Activated naive CD4-positive, alpha-beta T cell treated with anti-CD3 and anti-CD28 coated beads, Interleukin-2, amount 10 ng/mL, durations not matched to agents 7 days and 5 days (primary cell): ENCODE measurements at regions not wholly inside any gene's neighbourhood (a gene's known extent, or its start where the extent isn't known, plus 50 kb on each side); places are given as distances from the start of the nearest gene placed in this dataset.

Source experiments
- CTCF ChIA-PET: fragments of 350-600 bp; sonication (Branson Sonifier 250); formaldehyde crosslinking; loops from one replicate; lab custom pipeline; 2021; ENCODE audit warnings: antibody characterized with exemption; lab: Charles Lee
- DNase-seq: peaks from one replicate; pipeline ENCODE4 v3.0.0-alpha.2; 2020
- H3K27ac Mint-ChIP-seq: one replicate; pipeline ENCODE4 v1.8.0; 2021; ENCODE audit warnings: mild to moderate bottlenecking, moderate library complexity, mixed read lengths
- H3K27me3 Mint-ChIP-seq: one replicate; pipeline ENCODE4 v1.8.0; 2021; ENCODE audit warnings: mild to moderate bottlenecking, mixed read lengths
- H3K36me3 Mint-ChIP-seq: one replicate; pipeline ENCODE4 v1.8.0; 2021; ENCODE audit warnings: mixed read lengths
- H3K4me1 Mint-ChIP-seq: one replicate; pipeline ENCODE4 v1.8.0; 2021; ENCODE audit warnings: mixed read lengths
- H3K4me3 Mint-ChIP-seq: one replicate; pipeline ENCODE4 v1.8.0; 2021; ENCODE audit warnings: mild to moderate bottlenecking, moderate library complexity, mixed read lengths
- H3K9me3 Mint-ChIP-seq: one replicate; pipeline ENCODE4 v1.8.0; 2021; ENCODE audit warnings: mixed read lengths

DNA sequence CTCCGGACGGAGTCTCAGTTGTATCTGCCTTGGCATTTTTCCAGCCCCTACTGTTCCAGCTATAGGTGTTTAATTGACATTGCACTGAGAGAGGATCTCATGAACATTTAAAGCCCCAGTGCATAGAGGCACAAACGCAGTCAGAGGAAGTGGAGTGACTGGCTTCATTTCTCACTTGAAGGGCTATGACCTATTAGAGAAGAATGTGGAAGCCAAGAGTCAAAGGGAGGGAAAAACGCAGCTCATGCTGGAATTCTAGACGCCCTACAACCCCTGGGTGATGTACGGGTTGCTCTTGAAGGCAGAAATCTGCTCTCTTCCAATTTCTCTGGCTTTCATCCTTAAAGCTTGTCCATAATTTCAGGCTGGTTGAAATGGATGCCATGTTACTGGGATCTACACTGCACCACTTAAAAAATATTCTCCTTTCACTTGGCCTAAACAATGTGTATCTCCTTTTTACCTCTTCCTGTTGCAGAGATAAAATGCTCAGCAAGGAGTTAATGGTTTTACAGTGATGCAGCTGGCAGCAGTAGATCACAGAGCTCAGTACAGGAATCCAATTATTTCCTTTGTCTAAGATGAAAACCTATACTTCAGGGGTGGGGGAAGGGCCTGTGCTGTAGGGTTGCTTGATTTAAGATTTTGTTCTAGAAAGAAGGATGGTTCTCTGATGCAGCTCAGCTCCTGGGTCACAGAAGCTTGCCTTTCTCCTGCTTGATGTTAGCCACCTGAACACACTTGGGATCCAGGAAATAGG is 61.8 kb upstream of the MAMDC2 start:
- Mint-ChIP-seq H3K4me3 (no peak overlapping the region), H3K36me3 (no peaks in the 10 kb centered on the region), H3K27ac (no peak overlapping the region), H3K27me3 (no peaks in the 10 kb centered on the region), H3K9me3 (no peaks in the 10 kb centered on the region), H3K4me1 (no peaks in the 10 kb centered on the region)
- CTCF ChIA-PET: interaction anchor here (0.7 to 1.6 kb wide), 5 partner anchors 10 to 132 kb away, joined by 3 to 9 read pairs (median 3); no protein-coding TSS in a partner anchor
- no peak for DNase-seq

DNA sequence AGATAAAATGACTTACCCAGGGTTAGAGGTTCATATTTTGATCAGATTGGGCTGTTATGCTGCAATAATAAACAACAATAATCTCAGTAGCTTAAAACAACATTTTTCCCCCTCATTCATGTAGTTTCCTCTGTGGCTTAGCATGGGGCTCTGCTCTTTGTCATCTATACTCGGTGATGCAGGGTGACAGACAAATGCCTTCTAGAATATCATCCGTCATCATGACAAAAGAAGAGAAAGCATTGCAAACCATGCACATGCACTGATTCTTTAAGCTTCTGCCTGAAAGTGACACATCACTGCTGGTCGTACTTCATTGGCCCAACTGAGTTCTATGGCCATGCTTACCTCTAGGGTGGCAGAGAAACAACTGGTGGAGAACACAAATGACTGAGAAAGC is 58.8 kb upstream of the MAMDC2 start:
- peaks cover 3% of the 10 kb centered on the region for H3K27me3 Mint-ChIP-seq
- no peak overlapping the region for H3K27ac Mint-ChIP-seq
- no peak overlapping the region for H3K4me3 Mint-ChIP-seq

DNA sequence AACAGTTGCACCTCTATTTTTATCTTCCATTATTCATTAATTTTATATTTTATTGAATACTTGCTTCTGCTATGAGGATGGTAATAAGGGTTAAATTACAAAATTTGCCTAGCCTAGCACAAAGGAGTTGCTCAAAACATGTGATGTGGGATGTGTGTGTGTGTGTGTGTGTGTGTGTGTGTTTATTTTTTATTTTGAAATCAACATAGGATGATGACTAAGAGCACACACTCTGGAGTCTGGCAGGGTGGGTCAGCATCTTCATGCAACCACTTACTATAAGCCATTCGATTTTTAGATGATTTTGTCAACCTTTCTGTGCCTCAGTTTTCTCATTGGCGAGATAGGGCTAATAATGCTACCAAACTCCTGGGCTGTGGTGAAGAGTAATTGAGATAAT is 57.7 kb upstream of the MAMDC2 start:
- H3K4me3 Mint-ChIP-seq: no peak overlapping the region
- CTCF ChIA-PET: interaction anchor here (1.2 kb wide), 1 partner anchor 14 kb away, joined by 3 read pairs; no protein-coding TSS in a partner anchor
- H3K27ac Mint-ChIP-seq: no peak overlapping the region
- no peaks in the 10 kb centered on the region for H3K36me3 Mint-ChIP-seq
- DNase-seq: no peak
- H3K4me1 Mint-ChIP-seq: no peaks in the 10 kb centered on the region
- no peaks in the 10 kb centered on the region for H3K9me3 Mint-ChIP-seq
- peaks cover 3% of the 10 kb centered on the region for H3K27me3 Mint-ChIP-seq

More for the DNA sequence above, 58.8 kb upstream of the MAMDC2 start:
- Mint-ChIP-seq H3K9me3 (no peaks in the 10 kb centered on the region), H3K36me3 (no peaks in the 10 kb centered on the region), H3K4me1 (no peaks in the 10 kb centered on the region)
- CTCF ChIA-PET: no interaction called here
- no peak for DNase-seq

DNA sequence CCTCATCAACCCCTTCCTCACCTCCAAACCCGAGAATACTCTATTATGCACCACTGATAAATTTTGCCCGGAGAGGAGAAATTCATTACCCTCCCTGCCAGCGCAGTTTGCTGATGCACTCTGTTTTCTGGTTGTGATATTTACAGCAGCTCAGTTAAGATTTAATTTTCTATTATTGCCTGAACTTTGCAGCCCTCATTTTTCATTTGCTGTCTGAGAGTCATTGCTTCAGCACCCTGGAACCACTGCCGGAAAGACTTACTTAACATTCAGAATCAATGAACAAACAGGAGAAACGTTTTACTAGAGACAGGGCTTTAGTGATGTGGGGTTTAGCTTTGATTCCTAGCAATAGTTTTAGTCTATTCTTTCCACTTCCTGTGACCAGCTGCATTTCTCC is 56.7 kb upstream of the MAMDC2 start:
- Mint-ChIP-seq H3K27ac (no peak overlapping the region), H3K9me3 (no peaks in the 10 kb centered on the region), H3K4me3 (no peak overlapping the region), H3K36me3 (no peaks in the 10 kb centered on the region), H3K4me1 (no peaks in the 10 kb centered on the region), H3K27me3 (peaks cover 3% of the 10 kb centered on the region)
- DNase-seq: no peak
- CTCF ChIA-PET: interaction anchor here (0.6 to 1.2 kb wide), 2 partner anchors 15 to 602 kb away, joined by 3 read pairs; no protein-coding TSS in a partner anchor

DNA sequence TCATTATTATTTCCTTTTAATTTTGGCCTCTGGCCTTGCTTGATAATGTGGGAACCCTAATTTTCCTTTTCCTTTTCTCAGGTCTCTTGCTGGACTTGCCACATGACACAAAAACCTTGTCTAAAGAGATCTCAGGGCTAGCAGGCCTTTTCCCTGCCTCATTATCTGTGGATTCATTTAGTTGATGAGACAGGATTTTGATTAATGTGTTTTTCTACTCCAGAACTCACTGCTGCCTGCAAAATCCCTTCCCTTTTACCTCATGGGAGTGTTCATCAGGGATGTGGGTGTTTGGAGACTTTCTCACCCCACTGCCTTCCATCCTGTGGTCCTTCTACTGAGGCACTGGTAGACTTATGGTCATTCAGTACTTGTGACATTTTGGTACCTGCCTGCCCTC is 56.2 kb upstream of the MAMDC2 start:
- no peak overlapping the region for H3K27ac Mint-ChIP-seq
- CTCF ChIA-PET: no interaction called here
- H3K36me3 Mint-ChIP-seq: no peaks in the 10 kb centered on the region
- H3K9me3 Mint-ChIP-seq: no peaks in the 10 kb centered on the region
- peaks cover 3% of the 10 kb centered on the region for H3K27me3 Mint-ChIP-seq
- no peaks in the 10 kb centered on the region for H3K4me1 Mint-ChIP-seq
- no peak for DNase-seq
- no peak overlapping the region for H3K4me3 Mint-ChIP-seq

DNA sequence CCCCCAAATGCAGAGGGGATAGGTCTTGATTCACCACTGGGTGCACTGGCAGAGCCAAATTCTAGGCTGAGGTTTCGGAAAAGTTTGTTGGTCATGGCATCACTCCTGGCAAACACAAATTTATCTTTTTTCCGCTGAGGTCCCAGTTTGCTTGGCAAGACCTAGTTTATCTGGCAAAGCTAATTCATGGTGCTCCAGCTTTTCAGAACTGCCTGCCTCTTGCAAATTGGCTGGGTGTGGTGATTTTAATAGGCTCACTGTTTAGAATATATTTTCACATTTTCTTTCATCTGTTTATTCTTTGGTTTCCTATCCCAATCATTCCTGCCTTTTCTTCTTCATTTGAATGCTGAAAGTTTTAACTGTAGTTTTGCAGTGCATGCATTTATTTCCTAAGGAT is 50.5 kb upstream of the MAMDC2 start:
- no peaks in the 10 kb centered on the region for H3K4me1 Mint-ChIP-seq
- H3K36me3 Mint-ChIP-seq: no peaks in the 10 kb centered on the region
- H3K9me3 Mint-ChIP-seq: no peaks in the 10 kb centered on the region
- no peak overlapping the region for H3K27ac Mint-ChIP-seq
- CTCF ChIA-PET: interaction anchor here (0.6 to 1.5 kb wide), 2 partner anchors 23 to 120 kb away, joined by 3 to 6 read pairs; no protein-coding TSS in a partner anchor
- DNase-seq: no peak
- peaks cover 3% of the 10 kb centered on the region for H3K27me3 Mint-ChIP-seq
- H3K4me3 Mint-ChIP-seq: no peak overlapping the region
